ENCODE measurements at regions not wholly inside any gene's neighbourhood (a gene's known extent, or its start where the extent isn't known, plus 50 kb on each side); places are given as distances from the start of the nearest gene placed in this dataset.
"Not testable (repeated sequence)": the region's sequence is repeated elsewhere in the genome, so short reads cannot be mapped to it uniquely, and the experiment has no call there.

DNA sequence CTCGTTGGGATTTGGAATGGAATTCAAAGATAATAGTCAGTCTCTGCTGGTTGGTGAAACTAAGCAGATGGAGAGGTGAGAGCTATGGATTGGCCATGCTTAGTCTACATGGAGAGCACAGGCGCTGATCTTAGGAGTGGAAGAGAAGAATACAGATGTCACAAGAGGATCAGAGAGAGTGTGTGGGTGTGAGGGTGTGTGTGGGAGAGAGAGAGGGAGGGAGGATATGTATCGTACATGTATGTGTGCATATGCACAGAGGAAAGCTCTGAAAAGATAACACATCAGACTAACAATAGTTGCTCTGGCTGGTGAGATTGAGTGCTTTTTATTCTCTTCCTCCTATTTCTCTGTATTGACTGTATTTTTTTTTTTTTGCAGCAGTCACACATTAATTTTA is 686.2 kb upstream of the TBX3 start:
- POLR2A ChIA-PET: no interaction called here
- Histone ChIP-seq H3K4me3 (no peak overlapping the region), H3K27ac (no peak overlapping the region), H3K4me1 (peaks cover 5% of the 10 kb centered on the region), H3K4me2 (no peak overlapping the region), H3K9me3 (0 out of 3 replicates have a peak, but pooled peaks cover 3% of the 10 kb centered on the region)
- FAIRE-seq (no peak), ATAC-seq (no peak), DNase-seq (ENCODE audit: low read depth in 1 of 2, low spot score in 1 of 2) (no peak)
- no peak for TF ChIP-seq CTCF (IDR thresholded peaks at IDR 0.05)
- TF ChIP-seq SREBF2 (IDR thresholded peaks at IDR 0.05): no peak
- TF ChIP-seq EHMT2 (IDR thresholded peaks at IDR 0.05; ENCODE audit: low read depth): no peak
- TF ChIP-seq SMC3 (IDR thresholded peaks at IDR 0.05): no peak
- TF ChIP-seq, protein P1, sequence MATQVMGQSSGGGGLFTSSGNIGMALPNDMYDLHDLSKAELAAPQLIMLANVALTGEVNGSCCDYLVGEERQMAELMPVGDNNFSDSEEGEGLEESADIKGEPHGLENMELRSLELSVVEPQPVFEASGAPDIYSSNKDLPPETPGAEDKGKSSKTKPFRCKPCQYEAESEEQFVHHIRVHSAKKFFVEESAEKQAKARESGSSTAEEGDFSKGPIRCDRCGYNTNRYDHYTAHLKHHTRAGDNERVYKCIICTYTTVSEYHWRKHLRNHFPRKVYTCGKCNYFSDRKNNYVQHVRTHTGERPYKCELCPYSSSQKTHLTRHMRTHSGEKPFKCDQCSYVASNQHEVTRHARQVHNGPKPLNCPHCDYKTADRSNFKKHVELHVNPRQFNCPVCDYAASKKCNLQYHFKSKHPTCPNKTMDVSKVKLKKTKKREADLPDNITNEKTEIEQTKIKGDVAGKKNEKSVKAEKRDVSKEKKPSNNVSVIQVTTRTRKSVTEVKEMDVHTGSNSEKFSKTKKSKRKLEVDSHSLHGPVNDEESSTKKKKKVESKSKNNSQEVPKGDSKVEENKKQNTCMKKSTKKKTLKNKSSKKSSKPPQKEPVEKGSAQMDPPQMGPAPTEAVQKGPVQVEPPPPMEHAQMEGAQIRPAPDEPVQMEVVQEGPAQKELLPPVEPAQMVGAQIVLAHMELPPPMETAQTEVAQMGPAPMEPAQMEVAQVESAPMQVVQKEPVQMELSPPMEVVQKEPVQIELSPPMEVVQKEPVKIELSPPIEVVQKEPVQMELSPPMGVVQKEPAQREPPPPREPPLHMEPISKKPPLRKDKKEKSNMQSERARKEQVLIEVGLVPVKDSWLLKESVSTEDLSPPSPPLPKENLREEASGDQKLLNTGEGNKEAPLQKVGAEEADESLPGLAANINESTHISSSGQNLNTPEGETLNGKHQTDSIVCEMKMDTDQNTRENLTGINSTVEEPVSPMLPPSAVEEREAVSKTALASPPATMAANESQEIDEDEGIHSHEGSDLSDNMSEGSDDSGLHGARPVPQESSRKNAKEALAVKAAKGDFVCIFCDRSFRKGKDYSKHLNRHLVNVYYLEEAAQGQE (IDR thresholded peaks at IDR 0.05): no peak
- TF ChIP-seq KDM1A (IDR thresholded peaks at IDR 0.05; ENCODE audit: low read depth): no peak
- TF ChIP-seq RCOR1 (IDR thresholded peaks at IDR 0.05; ENCODE audit: low read depth, low read length): no peak
- TF ChIP-seq FOXS1 (CRISPR knock-in tag; IDR thresholded peaks at IDR 0.05): no peak
- TF ChIP-seq, protein P2, sequence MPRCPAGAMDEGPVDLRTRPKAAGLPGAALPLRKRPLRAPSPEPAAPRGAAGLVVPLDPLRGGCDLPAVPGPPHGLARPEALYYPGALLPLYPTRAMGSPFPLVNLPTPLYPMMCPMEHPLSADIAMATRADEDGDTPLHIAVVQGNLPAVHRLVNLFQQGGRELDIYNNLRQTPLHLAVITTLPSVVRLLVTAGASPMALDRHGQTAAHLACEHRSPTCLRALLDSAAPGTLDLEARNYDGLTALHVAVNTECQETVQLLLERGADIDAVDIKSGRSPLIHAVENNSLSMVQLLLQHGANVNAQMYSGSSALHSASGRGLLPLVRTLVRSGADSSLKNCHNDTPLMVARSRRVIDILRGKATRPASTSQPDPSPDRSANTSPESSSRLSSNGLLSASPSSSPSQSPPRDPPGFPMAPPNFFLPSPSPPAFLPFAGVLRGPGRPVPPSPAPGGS (IDR thresholded peaks at IDR 0.05): no peak
- no peak for TF ChIP-seq PHF8 (IDR thresholded peaks at IDR 0.05; ENCODE audit: borderline replicate concordance, low read depth)
- TF ChIP-seq BHLHE40 (IDR thresholded peaks at IDR 0.05; ENCODE audit: low read depth, low read length): no peak
- no peak for TF ChIP-seq TP53 (CRISPR knock-in tag; IDR thresholded peaks at IDR 0.05)
- TF ChIP-seq HOXB13 (CRISPR knock-in tag; IDR thresholded peaks at IDR 0.05; ENCODE audit: low read depth): no peak
- no peak for TF ChIP-seq NR3C1 (IDR thresholded peaks at IDR 0.05)
- TF ChIP-seq POLR2A (IDR thresholded peaks at IDR 0.05; ENCODE audit: low read length): no peak
- no peak for TF ChIP-seq FOSL2 (IDR thresholded peaks at IDR 0.05)
- no peak for TF ChIP-seq FOSL2 (CRISPR knock-in tag; IDR thresholded peaks at IDR 0.05)
- TF ChIP-seq ZNF302 (CRISPR knock-in tag; IDR thresholded peaks at IDR 0.05): no peak
- TF ChIP-seq ZC3H11A (IDR thresholded peaks at IDR 0.05): no peak
- no peak for TF ChIP-seq CHD4 (IDR thresholded peaks at IDR 0.05; ENCODE audit: borderline replicate concordance)
- no peak for TF ChIP-seq ZSCAN20 (CRISPR knock-in tag; IDR thresholded peaks at IDR 0.05)
- CTCF ChIA-PET: interaction anchor here (0.6 kb wide), 1 partner anchor 666 kb away, joined by 3 read pairs; no protein-coding TSS in a partner anchor
- WGBS (ENCODE audit: missing lambda C conversion rate): 67% methylated on average over 3 of the region's 3 CpGs

GRCh38 chr12:115366277-115366676 is 682.3 kb upstream of the TBX3 start:
- POLR2A ChIA-PET; FAIRE-seq; H3K4me2 ChIP-seq; CTCF ChIA-PET; H3K9me3 ChIP-seq; H3K27ac ChIP-seq; ATAC-seq; H3K4me3 ChIP-seq; H3K4me1 ChIP-seq; DNase-seq (ENCODE audit: low read depth in 1 of 2, low spot score in 1 of 2): not testable (repeated sequence)
- 50% methylated on average over 4 of the region's 4 CpGs for WGBS (ENCODE audit: missing lambda C conversion rate)

GRCh38 chr12:115365765-115366164 is 681.8 kb upstream of the TBX3 start:
- H3K4me1 ChIP-seq; DNase-seq (ENCODE audit: low read depth in 1 of 2, low spot score in 1 of 2); H3K9me3 ChIP-seq; H3K4me2 ChIP-seq; ATAC-seq; POLR2A ChIA-PET; H3K27ac ChIP-seq; FAIRE-seq; H3K4me3 ChIP-seq: not testable (repeated sequence)
- WGBS (ENCODE audit: missing lambda C conversion rate): 77% methylated on average over 4 of the region's 4 CpGs
- CTCF ChIA-PET: interaction anchor here (1.5 kb wide), 1 partner anchor 698 kb away, joined by 4 read pairs; no protein-coding TSS in a partner anchor

Data from A549 (cell line).